Activated T-helper 2 cell treated with anti-CD3 and anti-CD28 coated beads, Interferon-gamma antibody, Interleukin-2, Interleukin-4, amounts not matched to agents 10 μg/mL and 5 μg/mL and 100 μg/mL, durations not matched to agents 14 hours and 24 hours and 36 hours (primary cell): ENCODE measurements at regions not wholly inside any gene's neighbourhood (a gene's known extent, or its start where the extent isn't known, plus 50 kb on each side); places are given as distances from the start of the nearest gene placed in this dataset.
"Not testable (repeated sequence)": the region's sequence is repeated elsewhere in the genome, so short reads cannot be mapped to it uniquely, and the experiment has no call there.

ENCODE experiments used
- DNase-seq: peaks from one replicate; pipeline ENCODE4 v3.0.0; 2021; ENCODE audit warnings: low spot score
- H3K27ac Mint-ChIP-seq: one replicate; pipeline ENCODE4 v1.8.0; 2021; ENCODE audit warnings: mixed read lengths
- H3K27me3 Mint-ChIP-seq: one replicate; pipeline ENCODE4 v1.8.0; 2021; ENCODE audit warnings: low read depth, mixed read lengths
- H3K36me3 Mint-ChIP-seq: one replicate; pipeline ENCODE4 v1.8.0; 2021; ENCODE audit warnings: low read depth, mixed read lengths
- H3K4me1 Mint-ChIP-seq: one replicate; pipeline ENCODE4 v1.8.0; 2021; ENCODE audit warnings: low read depth, mixed read lengths
- H3K4me3 Mint-ChIP-seq: one replicate; pipeline ENCODE4 v1.8.0; 2021; ENCODE audit warnings: low read depth, mild to moderate bottlenecking, moderate library complexity, mixed read lengths
- H3K9me3 Mint-ChIP-seq: one replicate; pipeline ENCODE4 v1.8.0; 2021; ENCODE audit warnings: mixed read lengths
- intact Hi-C: fragments of 100-400 bp; cut with micrococcal nuclease; formaldehyde crosslinking; loops from one replicate; pipeline ENCODE4 v1.15.1; 2023

DNA sequence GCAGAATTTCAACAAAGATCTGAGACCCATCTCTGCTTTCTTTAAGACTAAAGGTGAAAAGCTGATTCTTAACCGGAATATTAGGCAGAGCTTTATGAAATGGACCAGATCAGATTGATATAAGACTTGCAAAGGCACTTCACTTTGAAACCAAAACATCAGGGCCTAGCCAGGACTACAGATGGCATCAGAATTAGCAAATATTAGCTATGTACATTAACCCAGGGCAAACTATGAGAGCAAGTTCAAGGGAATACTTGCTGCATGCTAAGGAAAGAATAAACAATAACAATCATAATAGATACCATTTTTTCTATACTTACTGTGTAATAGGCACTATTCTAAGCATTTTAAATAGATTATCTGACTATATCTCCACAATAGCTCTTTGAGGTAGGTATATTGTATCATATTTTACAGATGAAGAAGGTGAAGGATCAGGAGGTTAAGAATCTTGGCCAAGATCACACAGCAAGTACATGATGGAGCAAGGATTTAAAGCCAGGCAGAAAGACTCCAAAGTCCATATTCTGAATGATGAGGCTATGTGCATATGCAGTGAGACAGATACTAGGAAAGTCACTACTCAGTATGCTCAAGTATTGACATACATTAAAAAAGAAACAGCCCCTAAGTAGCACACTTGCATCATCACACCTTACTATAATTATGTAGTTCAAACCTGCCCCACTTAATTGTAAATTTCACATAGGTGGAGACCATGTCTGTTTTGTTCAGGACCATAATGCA lies 209.3 kb upstream of the PKN2 start:
- Mint-ChIP-seq H3K4me1 (no peaks in the 10 kb centered on the region), H3K36me3 (no peaks in the 10 kb centered on the region), H3K27me3 (no peaks in the 10 kb centered on the region), H3K9me3 (no peaks in the 10 kb centered on the region), H3K27ac (no peak overlapping the region), H3K4me3 (no peak overlapping the region)
- no peak for DNase-seq
- intact Hi-C loops: no loop called here

DNA sequence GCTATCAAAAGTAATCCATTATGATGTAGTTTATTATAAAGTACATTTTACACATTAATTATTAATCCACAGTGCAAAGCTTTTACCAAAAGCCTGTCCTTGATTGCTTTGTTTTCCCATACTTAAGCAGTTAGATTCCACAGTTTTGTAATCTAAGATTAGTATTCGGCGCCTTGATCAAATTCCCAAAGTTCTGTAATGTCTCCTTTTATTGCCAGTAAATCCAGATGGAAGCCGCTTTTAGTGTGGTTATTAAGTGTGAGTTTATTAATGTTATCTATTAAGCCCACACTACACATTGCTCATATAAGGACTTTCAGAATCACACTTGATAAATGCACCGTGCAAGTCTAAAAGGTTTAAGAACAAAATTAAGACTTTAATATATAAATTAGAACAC lies 199.2 kb upstream of the PKN2 start:
- no peaks in the 10 kb centered on the region for H3K36me3 Mint-ChIP-seq
- H3K27ac Mint-ChIP-seq: no peak overlapping the region
- H3K9me3 Mint-ChIP-seq: no peaks in the 10 kb centered on the region
- no peaks in the 10 kb centered on the region for H3K4me1 Mint-ChIP-seq
- peaks cover 5% of the 10 kb centered on the region for H3K27me3 Mint-ChIP-seq
- H3K4me3 Mint-ChIP-seq: no peak overlapping the region
- DNase-seq: no peak
- intact Hi-C loops: no loop called here

- H3K9me3 Mint-ChIP-seq: no peaks in the 10 kb centered on the region
- intact Hi-C loops: no loop called here
- H3K4me1 Mint-ChIP-seq: no peaks in the 10 kb centered on the region
- no peak overlapping the region for H3K27ac Mint-ChIP-seq
- no peak for DNase-seq
- no peak overlapping the region for H3K4me3 Mint-ChIP-seq
- no peaks in the 10 kb centered on the region for H3K36me3 Mint-ChIP-seq
- H3K27me3 Mint-ChIP-seq: peaks cover 2% of the 10 kb centered on the region
Measured at GRCh38 chr1:88488237-88488636, 195.8 kb upstream of the PKN2 start.

DNA sequence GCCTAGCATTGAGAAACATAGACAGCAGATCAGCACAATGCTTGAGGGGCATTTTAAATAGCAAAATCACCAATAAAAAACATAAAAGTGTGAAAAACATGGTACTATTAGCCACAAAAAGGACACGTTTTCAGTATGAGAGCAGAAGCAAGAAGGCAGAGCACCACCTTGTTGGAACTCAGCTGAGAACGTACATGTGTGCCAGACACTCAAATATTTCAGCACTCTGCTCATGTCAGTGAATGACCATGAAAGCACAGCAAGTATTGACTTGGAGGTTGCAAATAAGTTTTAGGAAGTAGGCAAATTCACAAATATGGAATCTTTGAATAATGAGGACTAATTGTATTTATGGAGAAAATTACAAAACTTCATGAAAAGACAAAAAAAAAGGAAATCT lies 193.4 kb upstream of the PKN2 start:
- Mint-ChIP-seq H3K4me3 (no peak overlapping the region), H3K4me1 (no peaks in the 10 kb centered on the region), H3K27ac (no peak overlapping the region), H3K27me3 (peaks cover 1% of the 10 kb centered on the region), H3K9me3 (no peaks in the 10 kb centered on the region), H3K36me3 (no peaks in the 10 kb centered on the region)
- intact Hi-C loops: no loop called here
- DNase-seq: no peak

DNA sequence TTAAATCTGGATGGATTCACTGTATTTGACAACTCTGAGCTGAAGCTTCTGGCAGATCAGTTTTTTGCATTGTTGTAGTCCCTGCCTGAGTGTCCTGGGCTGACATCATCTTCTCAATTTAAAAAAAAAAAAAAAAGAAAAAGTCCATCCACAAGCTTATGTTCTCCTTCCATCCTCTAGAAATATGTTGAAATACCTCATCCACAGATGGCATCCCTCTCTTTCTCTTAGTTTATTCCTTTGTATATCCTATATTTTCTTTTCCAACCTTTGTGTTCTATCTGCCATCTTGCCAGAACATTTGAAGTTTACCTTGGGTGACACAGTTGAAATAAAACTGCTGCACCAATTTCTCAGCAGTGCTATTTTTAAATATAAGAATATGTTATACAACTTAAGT lies 184.4 kb upstream of the PKN2 start:
- no peaks in the 10 kb centered on the region for H3K4me1 Mint-ChIP-seq
- intact Hi-C loops: no loop called here

GRCh38 chr1:88502886-88503285 lies 181.2 kb upstream of the PKN2 start:
- H3K4me3 Mint-ChIP-seq: no peak overlapping the region
- H3K36me3 Mint-ChIP-seq: no peaks in the 10 kb centered on the region
- no peaks in the 10 kb centered on the region for H3K4me1 Mint-ChIP-seq
- no peaks in the 10 kb centered on the region for H3K9me3 Mint-ChIP-seq
- intact Hi-C loops: no loop called here
- DNase-seq: no peak
- no peak overlapping the region for H3K27ac Mint-ChIP-seq
- no peaks in the 10 kb centered on the region for H3K27me3 Mint-ChIP-seq

More for the DNA sequence above, 184.4 kb upstream of the PKN2 start:
- Mint-ChIP-seq H3K27me3 (no peaks in the 10 kb centered on the region), H3K9me3 (no peaks in the 10 kb centered on the region), H3K4me3 (no peak overlapping the region), H3K36me3 (no peaks in the 10 kb centered on the region), H3K27ac (no peak overlapping the region)
- no peak for DNase-seq

GRCh38 chr1:88503646-88504045 lies 180.4 kb upstream of the PKN2 start:
- Mint-ChIP-seq H3K9me3 (no peaks in the 10 kb centered on the region), H3K36me3 (no peaks in the 10 kb centered on the region), H3K27me3 (no peaks in the 10 kb centered on the region), H3K27ac (no peak overlapping the region), H3K4me1 (no peaks in the 10 kb centered on the region), H3K4me3 (no peak overlapping the region)
- DNase-seq: no peak
- intact Hi-C loops: no loop called here

- H3K36me3 Mint-ChIP-seq: no peaks in the 10 kb centered on the region
- no peaks in the 10 kb centered on the region for H3K27me3 Mint-ChIP-seq
- intact Hi-C loops: no loop called here
- H3K4me3 Mint-ChIP-seq: no peak overlapping the region
- DNase-seq: no peak
- H3K9me3 Mint-ChIP-seq: no peaks in the 10 kb centered on the region
- no peaks in the 10 kb centered on the region for H3K4me1 Mint-ChIP-seq
- H3K27ac Mint-ChIP-seq: no peak overlapping the region
Measured at GRCh38 chr1:88504601-88505000, 179.5 kb upstream of the PKN2 start.

- Mint-ChIP-seq H3K27ac (no peak overlapping the region), H3K27me3 (no peaks in the 10 kb centered on the region), H3K4me1 (no peaks in the 10 kb centered on the region), H3K4me3 (no peak overlapping the region), H3K9me3 (no peaks in the 10 kb centered on the region), H3K36me3 (no peaks in the 10 kb centered on the region)
- no peak for DNase-seq
- intact Hi-C loops: no loop called here
Measured at GRCh38 chr1:88509379-88509778, 174.7 kb upstream of the PKN2 start.

DNA sequence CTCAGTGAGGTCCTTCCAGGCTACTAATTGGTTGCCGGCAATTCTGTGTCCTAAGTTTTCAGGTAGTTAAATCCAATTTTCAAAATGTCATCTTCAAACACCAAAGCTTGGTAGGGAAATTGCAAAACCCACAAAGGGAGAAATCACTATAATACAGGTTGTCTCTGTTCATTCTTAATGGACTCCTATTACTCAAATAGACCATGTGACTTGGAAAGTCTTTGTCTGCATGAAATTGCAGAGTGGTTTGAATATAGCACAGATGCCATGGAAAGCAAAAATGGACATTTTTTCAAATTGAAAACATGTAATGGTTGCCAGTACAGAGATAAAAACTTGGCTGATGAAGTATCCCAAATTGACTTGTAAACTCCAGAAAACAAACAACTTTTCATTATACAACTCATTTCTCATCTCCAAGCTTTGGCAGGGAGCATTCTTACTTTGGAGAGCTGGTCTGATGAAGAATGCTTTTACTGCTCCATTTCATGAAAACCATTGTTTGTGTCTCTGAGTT lies 169.5 kb upstream of the PKN2 start:
- DNase-seq: no peak
- intact Hi-C loops: no loop called here

DNA sequence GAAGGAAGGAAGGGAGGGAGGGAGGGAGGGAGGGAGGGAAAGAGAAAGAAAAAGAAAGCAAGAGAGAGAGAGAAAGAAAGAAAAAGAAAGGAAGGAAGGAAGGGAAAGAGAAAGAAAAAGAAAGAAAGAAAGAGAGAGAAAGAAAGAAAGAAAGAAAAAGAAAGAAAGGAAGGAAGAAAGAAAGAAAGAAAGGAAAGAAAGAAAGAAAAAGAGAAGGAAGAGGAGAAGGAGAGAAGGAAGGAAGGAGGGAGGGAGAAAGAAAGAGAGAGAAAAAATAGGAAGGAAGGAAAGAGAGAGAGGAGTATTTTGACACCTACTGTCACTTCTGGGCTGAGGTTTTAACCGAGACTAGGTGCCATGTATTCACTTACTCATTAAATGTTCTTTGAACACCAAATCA lies 166.6 kb upstream of the PKN2 start:
- H3K4me1 Mint-ChIP-seq, DNase-seq, H3K36me3 Mint-ChIP-seq, H3K27me3 Mint-ChIP-seq, H3K27ac Mint-ChIP-seq, H3K4me3 Mint-ChIP-seq, intact Hi-C loops, H3K9me3 Mint-ChIP-seq: not testable (repeated sequence)

More for the DNA sequence above, 169.5 kb upstream of the PKN2 start:
- Mint-ChIP-seq H3K9me3 (no peaks in the 10 kb centered on the region), H3K36me3 (no peaks in the 10 kb centered on the region), H3K4me3 (no peak overlapping the region), H3K4me1 (no peaks in the 10 kb centered on the region), H3K27ac (no peak overlapping the region), H3K27me3 (no peaks in the 10 kb centered on the region)

GRCh38 chr1:88519156-88519555 lies 164.9 kb upstream of the PKN2 start:
- no peak overlapping the region for H3K27ac Mint-ChIP-seq
- DNase-seq: no peak
- H3K4me1 Mint-ChIP-seq: no peaks in the 10 kb centered on the region
- no peaks in the 10 kb centered on the region for H3K27me3 Mint-ChIP-seq
- intact Hi-C loops: no loop called here
- H3K36me3 Mint-ChIP-seq: no peaks in the 10 kb centered on the region
- H3K4me3 Mint-ChIP-seq: no peak overlapping the region
- H3K9me3 Mint-ChIP-seq: no peaks in the 10 kb centered on the region

DNA sequence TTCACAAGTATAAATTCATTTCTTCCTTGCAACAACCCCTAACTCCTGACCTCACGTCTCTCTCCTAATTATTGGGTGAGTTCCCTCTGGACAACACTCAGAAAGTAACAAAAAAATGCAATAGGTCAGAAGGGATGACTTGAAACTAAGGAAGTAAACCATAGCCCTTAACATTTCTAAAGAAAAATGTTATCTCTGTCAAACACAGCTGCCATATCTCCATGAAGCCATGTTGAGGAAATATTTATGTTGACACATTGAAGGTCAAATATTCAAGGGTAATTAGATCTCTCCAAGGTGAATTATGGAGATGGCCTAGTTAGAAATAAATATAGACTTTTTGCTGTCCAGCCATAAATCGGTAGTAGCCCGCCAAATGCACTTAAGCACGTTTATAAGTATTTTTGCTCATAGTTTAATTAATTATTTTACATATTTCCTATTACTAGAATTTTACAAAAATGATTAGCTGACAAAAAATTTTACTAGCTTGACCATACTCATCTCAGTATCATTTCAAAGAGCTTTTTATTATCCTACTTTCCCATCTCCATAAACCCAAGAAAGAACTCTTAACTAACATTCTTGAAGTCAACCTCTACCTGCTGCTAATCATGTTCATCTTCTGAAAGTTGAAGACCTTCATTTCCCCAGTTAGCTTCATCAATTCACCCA lies 160.1 kb upstream of the PKN2 start:
- Mint-ChIP-seq H3K4me1 (no peaks in the 10 kb centered on the region), H3K36me3 (no peaks in the 10 kb centered on the region), H3K27ac (no peak overlapping the region), H3K9me3 (no peaks in the 10 kb centered on the region), H3K4me3 (no peak overlapping the region), H3K27me3 (no peaks in the 10 kb centered on the region)
- DNase-seq: no peak
- intact Hi-C loops: no loop called here
